Heart right ventricle (tissue), 16 donors: ENCODE measurements at regions not wholly inside any gene's neighbourhood (a gene's known extent, or its start where the extent isn't known, plus 50 kb on each side); places are given as distances from the start of the nearest gene placed in this dataset.
"Not testable (repeated sequence)": the region's sequence is repeated elsewhere in the genome, so short reads cannot be mapped to it uniquely, and the experiment has no call there.

Source experiments
- ATAC-seq, 8 donors: fragments of 200-7000 bp; cut with Tn5 transposase; one replicate each; pipeline ENCODE4 v1.9.1; 2020; ENCODE audit warnings: mild to moderate bottlenecking in 8 of 8, moderate library complexity in 8 of 8, moderate number of reproducible peaks in 1 of 8
- DNase-seq, 2 donors: peaks; one replicate each; pipeline ENCODE4 v3.0.0-alpha.2; 2020
- H3K27ac ChIP-seq, 10 donors: fragments of 200-600 bp; sonication (generic) in 2 of 10; one replicate each; pipeline versions ENCODE4 v1.5.0 to v1.8.0; 2020 to 2022; ENCODE audit warnings: mild to moderate bottlenecking in 3 of 10
- H3K27me3 ChIP-seq, 7 donors: fragments of 200-600 bp; one replicate each; pipeline ENCODE4 v1.8.0; 2021 to 2022; ENCODE audit warnings: mild to moderate bottlenecking in 2 of 7
- H3K36me3 ChIP-seq, 9 donors: fragments of 200-600 bp; sonication (generic) in 1 of 9; one replicate each; pipeline versions ENCODE4 v1.5.0 to v1.8.0; 2020 to 2022; ENCODE audit warnings: mild to moderate bottlenecking in 2 of 9
- H3K4me1 ChIP-seq, 9 donors: fragments of 200-600 bp; sonication (generic) in 1 of 9; one replicate each; pipeline versions ENCODE4 v1.5.0 to v1.8.0; 2020 to 2022; ENCODE audit warnings: mild to moderate bottlenecking in 4 of 9
- H3K4me3 ChIP-seq, 10 donors: fragments of 200-600 bp; sonication (generic) in 2 of 10; one replicate each; pipeline versions ENCODE4 v1.5.0 to v1.8.0; 2020 to 2022; ENCODE audit warnings: mild to moderate bottlenecking in 7 of 10, moderate library complexity in 2 of 10
- H3K9me3 ChIP-seq, 11 donors: fragments of 200-600 bp in 10 of 11; sonication (generic) in 2 of 11; one replicate each; pipeline versions ENCODE4 v1.5.0 to v1.8.0; 2013 to 2022; ENCODE audit warnings: mild to moderate bottlenecking in 2 of 11, control low read depth in 1 of 11, moderate library complexity in 1 of 11
- whole genome bisulfite sequencing, 2 donors: extraction: QIAGEN DNeasy Blood & Tissue Kit; methylation state at CpG; one replicate each; pipeline ENCODE4 v1.1.7; 2013; ENCODE audit warnings: inconsistent platforms in 1 of 2; 5-methylcytosine and 5-hydroxymethylcytosine counted together
- intact Hi-C, 10 donors: fragments of 100-400 bp; cut with DNase I; formaldehyde crosslinking; loops; one replicate each; pipeline versions ENCODE4 v1.11.1 to v1.14.2; 2022
- TF ChIP-seq, protein P1 (sequence below), 9 donors: fragments of 200-600 bp; sonication (generic) in 2 of 9; IDR thresholded peaks; one replicate each; pipeline versions ENCODE4 v1.5.0 to v1.8.0; 2021 to 2022; ENCODE audit warnings: antibody characterized with exemption in 9 of 9, mild to moderate bottlenecking in 5 of 9, moderate library complexity in 1 of 9
- donor health status: Arrhythmogenic right ventricular cardiomyopathy.
- donor health status: ischemic (EF 13 %, LVEDD 7.1; RV severe dilation, severe dysfunction).
- donor health status: healthy with polysubstance abuse.
- donor health status: DM: no; HTN: yes; CAD: no.
- donor health status: DM: no; HTN: no; CAD: no.
- donor health status: ischemic (EF 25% LVEDD 6.9; RV normal size, moderate dysfunction).
- donor health status: ischemic (EF 25% LVEDD 5.7; RV mildly dilated, moderate dysfunction).
- donor health status: healthy.
- donor health status: DM: yes; HTN: yes; CAD: no.
- donor health status: Ischemic cardiomyopathy.
- donor health status: ischemic (EF 35%, LVEDD 5.7; RV mildly dilated, moderate dysfunction).
- donor health status: nonischemic (EF 11% LVEDD 7.7; RV severe dilation, severe dysfunction).
- donor health status: DM: yes; HTN: yes; CAD: no.
- donor health status: PGD.
- donor health status: ischemic (EF 29% LVEDD 5.4; RV normal size, mild dysfunction).
- donor health status: nonischemic (EF 23%, LVEDD 6.1; RV moderate dilation, normal function).

DNA sequence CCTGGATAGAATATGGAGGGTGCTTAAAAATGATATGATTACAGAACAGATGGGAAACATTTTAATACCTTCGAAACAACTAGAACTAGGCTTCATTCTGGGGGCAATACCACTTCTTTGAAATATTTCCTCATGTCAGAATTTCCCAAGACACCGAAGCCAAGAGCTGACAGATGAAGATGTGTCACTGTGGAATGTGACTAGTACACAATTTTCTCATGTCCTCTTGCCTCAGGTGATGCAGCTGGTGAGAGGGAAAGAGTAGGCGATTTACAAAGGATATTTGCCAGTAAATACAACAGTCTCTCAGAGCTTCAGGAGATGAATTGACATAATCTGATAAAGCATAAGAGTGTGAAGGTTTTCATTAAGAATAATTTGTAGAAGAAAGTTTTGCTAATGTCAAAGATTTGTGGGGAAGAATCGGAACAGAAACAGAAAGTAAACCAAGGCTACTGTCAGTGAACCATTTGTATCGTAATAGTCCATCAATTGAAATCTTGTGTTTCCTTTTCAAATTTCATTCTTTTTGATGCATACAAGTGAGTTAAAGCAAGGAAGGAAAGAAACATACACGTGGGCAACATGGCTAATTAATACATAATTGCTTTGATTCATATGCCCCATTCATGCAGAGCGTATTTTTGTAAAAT lies 164.7 kb upstream of the CCN2 start:
- peaks cover 0 to 2% (median 0%) of the 10 kb centered on the region in 11 donors for H3K9me3 ChIP-seq
- WGBS, 2 donors: 58 to 65% methylated on average over 7 of the region's 7 CpGs
- H3K27ac ChIP-seq: peak overlapping the region in 8 of 10 donors; percentile 15 to 73 (median 28)
- H3K27me3 ChIP-seq: no peaks in the 10 kb centered on the region
- H3K4me3 ChIP-seq: peak overlapping the region in 9 of 10 donors; percentile 3 to 39 (median 26)
- DNase-seq (no peak), ATAC-seq (peak in 2 of 8 donors; percentile 16 to 42)
- intact Hi-C loops: no loop called here
- H3K36me3 ChIP-seq: no peaks in the 10 kb centered on the region
- TF ChIP-seq, protein P1, sequence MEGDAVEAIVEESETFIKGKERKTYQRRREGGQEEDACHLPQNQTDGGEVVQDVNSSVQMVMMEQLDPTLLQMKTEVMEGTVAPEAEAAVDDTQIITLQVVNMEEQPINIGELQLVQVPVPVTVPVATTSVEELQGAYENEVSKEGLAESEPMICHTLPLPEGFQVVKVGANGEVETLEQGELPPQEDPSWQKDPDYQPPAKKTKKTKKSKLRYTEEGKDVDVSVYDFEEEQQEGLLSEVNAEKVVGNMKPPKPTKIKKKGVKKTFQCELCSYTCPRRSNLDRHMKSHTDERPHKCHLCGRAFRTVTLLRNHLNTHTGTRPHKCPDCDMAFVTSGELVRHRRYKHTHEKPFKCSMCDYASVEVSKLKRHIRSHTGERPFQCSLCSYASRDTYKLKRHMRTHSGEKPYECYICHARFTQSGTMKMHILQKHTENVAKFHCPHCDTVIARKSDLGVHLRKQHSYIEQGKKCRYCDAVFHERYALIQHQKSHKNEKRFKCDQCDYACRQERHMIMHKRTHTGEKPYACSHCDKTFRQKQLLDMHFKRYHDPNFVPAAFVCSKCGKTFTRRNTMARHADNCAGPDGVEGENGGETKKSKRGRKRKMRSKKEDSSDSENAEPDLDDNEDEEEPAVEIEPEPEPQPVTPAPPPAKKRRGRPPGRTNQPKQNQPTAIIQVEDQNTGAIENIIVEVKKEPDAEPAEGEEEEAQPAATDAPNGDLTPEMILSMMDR (IDR thresholded peaks at IDR 0.05): no peak
- H3K4me1 ChIP-seq: peaks cover 0 to 4% (median 0%) of the 10 kb centered on the region in 9 donors

DNA sequence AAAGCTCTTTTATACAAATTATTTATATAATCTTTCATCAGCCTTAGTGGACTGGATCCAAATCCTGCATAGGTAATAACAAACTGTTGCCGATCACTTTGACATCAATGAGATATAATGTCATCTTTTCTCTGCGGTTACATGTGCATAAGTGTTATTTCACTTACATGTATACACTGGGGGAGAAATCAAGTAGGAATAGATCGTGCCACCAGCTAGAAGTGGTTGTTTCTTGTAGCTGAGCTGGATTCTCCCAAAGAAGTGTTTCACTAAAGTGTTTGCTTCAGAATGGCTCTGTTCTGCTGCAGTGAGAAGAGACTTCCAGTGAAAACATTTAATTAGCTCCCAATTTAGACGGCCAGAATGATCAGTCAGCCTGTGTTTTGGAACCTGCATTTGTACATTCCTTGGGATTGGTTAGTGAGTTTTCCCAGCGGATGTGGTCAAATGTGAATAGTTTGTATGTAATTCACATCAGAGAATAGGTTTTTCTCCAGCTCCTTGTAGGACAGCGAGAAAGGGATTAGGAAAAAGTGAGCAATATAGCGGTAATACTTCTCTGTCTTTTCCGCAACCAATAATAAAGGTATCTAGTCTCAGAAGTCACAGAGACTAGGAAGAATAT lies 163.1 kb upstream of the CCN2 start:
- whole genome bisulfite sequencing, 2 donors: 93% methylated on average over 8 of the region's 8 CpGs
- ATAC-seq: no peak
- H3K27ac ChIP-seq: no peak overlapping the region
- H3K27me3 ChIP-seq: no peaks in the 10 kb centered on the region
- TF ChIP-seq, protein P1 (IDR thresholded peaks at IDR 0.05): no peak
- H3K4me3 ChIP-seq: no peak overlapping the region
- H3K9me3 ChIP-seq: peaks cover 0 to 18% (median 7%) of the 10 kb centered on the region in 11 donors
- no peak for DNase-seq
- H3K4me1 ChIP-seq: peaks cover 0 to 4% (median 0%) of the 10 kb centered on the region in 9 donors
- intact Hi-C loops: no loop called here
- H3K36me3 ChIP-seq: no peaks in the 10 kb centered on the region

DNA sequence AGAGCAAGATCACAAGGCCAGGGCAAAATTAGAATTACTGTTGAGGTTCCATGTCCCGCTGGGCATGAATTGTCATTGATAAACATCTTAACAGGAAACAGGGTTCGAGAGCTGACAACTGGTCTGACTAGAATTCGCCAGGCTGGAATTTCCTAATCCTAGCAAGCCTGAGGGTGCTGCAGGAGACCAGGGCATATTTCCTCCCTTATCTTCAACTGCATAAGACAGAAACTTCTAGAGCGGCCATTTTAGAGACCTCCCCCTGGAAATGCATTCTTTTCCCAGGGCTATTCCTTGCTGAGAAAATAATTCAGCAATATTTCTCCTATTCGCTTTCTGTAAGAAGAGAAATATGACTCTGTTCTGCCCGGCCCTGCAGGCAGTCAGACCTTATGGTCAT lies 158.6 kb upstream of the CCN2 start:
- H3K27ac ChIP-seq, H3K4me3 ChIP-seq, DNase-seq, H3K4me1 ChIP-seq, intact Hi-C loops, ATAC-seq, H3K36me3 ChIP-seq, H3K27me3 ChIP-seq: not testable (repeated sequence)
- 77 to 85% methylated on average over 6 of the region's 6 CpGs for WGBS, 2 donors
- H3K9me3 ChIP-seq: peaks cover 0 to 41% (median 12%) of the 10 kb centered on the region in 11 donors

DNA sequence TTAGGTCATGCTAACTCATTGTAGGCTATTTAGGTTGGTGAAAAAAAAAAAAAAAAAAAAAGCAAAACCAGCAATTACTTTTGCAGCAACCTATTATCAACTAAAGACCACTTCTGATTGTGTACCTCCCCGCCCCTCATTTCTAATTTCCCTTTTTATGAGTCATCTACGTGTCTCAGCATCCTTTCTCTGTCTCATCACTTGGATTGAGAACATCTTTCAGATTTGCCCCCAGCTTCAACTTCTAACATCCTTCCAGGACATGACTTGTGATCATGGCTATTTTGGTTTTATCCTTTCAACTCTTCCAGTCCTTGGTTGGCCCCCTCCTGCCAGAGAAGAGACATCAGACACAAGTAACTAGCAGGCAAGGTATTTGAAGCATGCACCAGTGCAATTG lies 156.7 kb upstream of the CCN2 start:
- Histone ChIP-seq H3K4me1 (no peaks in the 10 kb centered on the region), H3K4me3 (no peak overlapping the region), H3K36me3 (no peaks in the 10 kb centered on the region), H3K27me3 (no peaks in the 10 kb centered on the region), H3K27ac (no peak overlapping the region), H3K9me3 (peaks cover 0 to 48% (median 12%) of the 10 kb centered on the region in 11 donors)
- DNase-seq (no peak), ATAC-seq (no peak)
- intact Hi-C loops: no loop called here
- TF ChIP-seq, protein P1 (IDR thresholded peaks at IDR 0.05): no peak
- 78 to 79% methylated on average over 2 of the region's 2 CpGs for WGBS, 2 donors

DNA sequence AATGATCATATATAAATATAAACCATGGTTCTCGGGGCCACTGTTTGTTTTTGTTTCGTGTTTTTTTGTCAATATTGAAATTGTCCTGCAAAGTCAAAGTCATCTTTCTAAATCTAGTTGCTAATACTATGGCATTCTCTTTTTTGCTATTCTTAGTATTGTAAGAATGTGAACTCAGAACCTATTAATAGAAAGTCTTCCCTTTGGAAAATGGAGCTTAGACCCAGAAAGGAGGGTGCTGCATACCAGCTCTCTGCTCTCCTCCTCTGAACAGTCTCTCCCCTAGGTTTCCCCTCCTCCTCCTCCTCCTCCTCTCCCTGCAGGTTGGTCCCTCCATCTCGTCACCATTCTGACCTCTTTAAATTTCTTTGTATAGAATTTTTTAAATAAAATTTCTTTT lies 150.4 kb upstream of the CCN2 start:
- Histone ChIP-seq H3K9me3 (peaks cover 0 to 10% (median 0%) of the 10 kb centered on the region in 11 donors), H3K4me3 (no peak overlapping the region), H3K27ac (no peak overlapping the region), H3K27me3 (no peaks in the 10 kb centered on the region), H3K4me1 (peaks cover 0 to 18% (median 3%) of the 10 kb centered on the region in 9 donors), H3K36me3 (no peaks in the 10 kb centered on the region)
- intact Hi-C loops: no loop called here
- 77 to 79% methylated on average over 3 of the region's 3 CpGs for WGBS, 2 donors
- TF ChIP-seq, protein P1 (IDR thresholded peaks at IDR 0.05): no peak
- peak in 3 of 8 donors; percentile 37 to 39 (median 39) for ATAC-seq
- no peak for DNase-seq
